Activated CD4-positive, CD25-positive, alpha-beta regulatory T cell treated with anti-CD3 and anti-CD28 coated beads, Interleukin-2, amount 50 U/mL, for 72 hours (primary cell): ENCODE measurements at regions not wholly inside any gene's neighbourhood (a gene's known extent, or its start where the extent isn't known, plus 50 kb on each side); places are given as distances from the start of the nearest gene placed in this dataset.

Source experiments
- DNase-seq: peaks from one replicate; pipeline ENCODE4 v3.0.0; 2021

GRCh38 chrX:38992441-38993096 is 191.3 kb downstream of the MID1IP1 start:
- DNase-seq: no peak

- no peak for DNase-seq
Measured at GRCh38 chrX:38993500-38993899, 192.2 kb downstream of the MID1IP1 start.

- DNase-seq: no peak
Measured at GRCh38 chrX:38999099-38999498, 197.8 kb downstream of the MID1IP1 start.

GRCh38 chrX:38999967-39000745 is 198.9 kb downstream of the MID1IP1 start:
- no peak for DNase-seq

GRCh38 chrX:39000802-39001201 is 199.5 kb downstream of the MID1IP1 start:
- no peak for DNase-seq

- DNase-seq: no peak
Measured at GRCh38 chrX:39002466-39002865, 201.2 kb downstream of the MID1IP1 start.

- DNase-seq: no peak
Measured at GRCh38 chrX:39008549-39008948, 207.3 kb downstream of the MID1IP1 start.

GRCh38 chrX:39011454-39012221 is 210.4 kb downstream of the MID1IP1 start:
- no peak for DNase-seq

GRCh38 chrX:39012621-39013111 is 211.4 kb downstream of the MID1IP1 start:
- DNase-seq: no peak

- DNase-seq: no peak
Measured at GRCh38 chrX:39016556-39016955, 215.3 kb downstream of the MID1IP1 start.

- DNase-seq: no peak
Measured at GRCh38 chrX:39017077-39017476, 215.8 kb downstream of the MID1IP1 start.

GRCh38 chrX:39017716-39018115 is 216.5 kb downstream of the MID1IP1 start:
- DNase-seq: no peak

GRCh38 chrX:39018541-39018940 is 217.3 kb downstream of the MID1IP1 start:
- DNase-seq: no peak

GRCh38 chrX:39019056-39019455 is 217.8 kb downstream of the MID1IP1 start:
- no peak for DNase-seq

GRCh38 chrX:39020051-39020669 is 218.9 kb downstream of the MID1IP1 start:
- no peak for DNase-seq

- no peak for DNase-seq
Measured at GRCh38 chrX:39022106-39022505, 220.8 kb downstream of the MID1IP1 start.

- DNase-seq: no peak
Measured at GRCh38 chrX:39029221-39029620, 228.0 kb downstream of the MID1IP1 start.

- no peak for DNase-seq
Measured at GRCh38 chrX:39030636-39031035, 229.4 kb downstream of the MID1IP1 start.

- DNase-seq: no peak
Measured at GRCh38 chrX:39039890-39040289, 238.6 kb downstream of the MID1IP1 start.

- DNase-seq: no peak
Measured at GRCh38 chrX:39043838-39044550, 242.7 kb downstream of the MID1IP1 start.

GRCh38 chrX:39047174-39047573 is 245.9 kb downstream of the MID1IP1 start:
- DNase-seq: no peak

- DNase-seq: no peak
Measured at GRCh38 chrX:39049975-39050374, 248.7 kb downstream of the MID1IP1 start.
